HG03439 (cell line): ENCODE measurements at regions not wholly inside any gene's neighbourhood (a gene's known extent, or its start where the extent isn't known, plus 50 kb on each side); places are given as distances from the start of the nearest gene placed in this dataset.

Source experiments
- ATAC-seq: cut with Tn5 transposase; IDR thresholded peaks from one replicate; pipeline ENCODE4 v1.9.1; 2021; ENCODE audit warnings: mild to moderate bottlenecking, moderate library complexity; ENCODE audit not compliant: unreplicated experiment

- no peak for ATAC-seq
Measured at GRCh38 chr6:147900247-147900830, 391.8 kb downstream of the SAMD5 start.

- no peak for ATAC-seq
Measured at GRCh38 chr6:147903321-147903720, 394.8 kb downstream of the SAMD5 start.

GRCh38 chr6:147903931-147904330 lies 395.4 kb downstream of the SAMD5 start:
- ATAC-seq: no peak

- no peak for ATAC-seq
Measured at GRCh38 chr6:147904416-147904815, 395.9 kb downstream of the SAMD5 start.

- no peak for ATAC-seq
Measured at GRCh38 chr6:147905711-147906110, 397.2 kb downstream of the SAMD5 start.

- ATAC-seq: no peak
Measured at GRCh38 chr6:147906361-147906760, 397.9 kb downstream of the SAMD5 start.

- ATAC-seq: no peak
Measured at GRCh38 chr6:147909640-147910039, 401.1 kb downstream of the SAMD5 start.

- ATAC-seq: no peak
Measured at GRCh38 chr6:147910281-147910680, 401.8 kb downstream of the SAMD5 start.

GRCh38 chr6:147911057-147911456 lies 402.6 kb downstream of the SAMD5 start:
- no peak for ATAC-seq

- no peak for ATAC-seq
Measured at GRCh38 chr6:147911686-147912085, 403.2 kb downstream of the SAMD5 start.

GRCh38 chr6:147922799-147923198 lies 414.3 kb downstream of the SAMD5 start:
- ATAC-seq: no peak

GRCh38 chr6:147924598-147924997 lies 416.1 kb downstream of the SAMD5 start:
- no peak for ATAC-seq

- ATAC-seq: no peak
Measured at GRCh38 chr6:147925826-147926225, 416.8 kb upstream of the SASH1 start.

GRCh38 chr6:147930745-147931144 lies 411.9 kb upstream of the SASH1 start:
- no peak for ATAC-seq

- ATAC-seq: no peak
Measured at GRCh38 chr6:147933224-147933623, 409.4 kb upstream of the SASH1 start.

GRCh38 chr6:147935656-147936055 lies 407.0 kb upstream of the SASH1 start:
- ATAC-seq: no peak

GRCh38 chr6:147936703-147937470 lies 405.8 kb upstream of the SASH1 start:
- no peak for ATAC-seq

GRCh38 chr6:147941143-147941542 lies 401.5 kb upstream of the SASH1 start:
- ATAC-seq: no peak

- ATAC-seq: no peak
Measured at GRCh38 chr6:147942363-147942762, 400.3 kb upstream of the SASH1 start.

- ATAC-seq: no peak
Measured at GRCh38 chr6:147944122-147944521, 398.5 kb upstream of the SASH1 start.

GRCh38 chr6:147947521-147947920 lies 395.1 kb upstream of the SASH1 start:
- no peak for ATAC-seq

GRCh38 chr6:147949981-147950622 lies 392.5 kb upstream of the SASH1 start:
- ATAC-seq: no peak
